SK-N-SH treated with all-trans-retinoic acid at 6 μM for 48 hours (cell line): ENCODE measurements at regions not wholly inside any gene's neighbourhood (a gene's known extent, or its start where the extent isn't known, plus 50 kb on each side); places are given as distances from the start of the nearest gene placed in this dataset.
A peak's percentile ranks its signal among the peaks of the same experiment; 100 is the strongest.

Source experiments
- ARNTL ChIP-seq: fragments of 450-650 bp; formaldehyde crosslinking; IDR thresholded peaks from 2 replicates; pipeline ENCODE4 v1.5.0; 2020; ENCODE audit warnings: low read depth, mild to moderate bottlenecking, moderate library complexity, borderline replicate concordance
- BACH2 ChIP-seq: fragments of 250-450 bp; sonication (Bioruptor Pico); IDR thresholded peaks from 2 replicates; pipeline ENCODE4 v1.9.0; 2021; ENCODE audit warnings: mild to moderate bottlenecking, borderline replicate concordance
- CREB5 ChIP-seq: fragments of 250-450 bp; sonication (Bioruptor Pico); IDR thresholded peaks from 2 replicates; pipeline ENCODE4 v1.5.1; 2020; ENCODE audit warnings: low read depth, mild to moderate bottlenecking, moderate library complexity
- CSDC2 ChIP-seq: fragments of 250-450 bp; sonication (Bioruptor Pico); IDR thresholded peaks from 2 replicates; pipeline ENCODE4 v1.5.0; 2020; ENCODE audit warnings: mild to moderate bottlenecking, moderate library complexity
- ESRRG ChIP-seq: fragments of 250-450 bp; sonication (Bioruptor Pico); IDR thresholded peaks from 2 replicates; pipeline ENCODE4 v1.6.1; 2021; ENCODE audit warnings: mild to moderate bottlenecking
- OSR1 ChIP-seq: fragments of 250-450 bp; sonication (Bioruptor Pico); IDR thresholded peaks from 2 replicates; pipeline ENCODE4 v1.8.0; 2022; ENCODE audit warnings: moderate library complexity, mild to moderate bottlenecking, inconsistent platforms
- PATZ1 ChIP-seq: fragments of 250-450 bp; sonication (Bioruptor Pico); IDR thresholded peaks from 2 replicates; pipeline ENCODE4 v1.8.0; 2020; ENCODE audit warnings: mild to moderate bottlenecking, moderate library complexity, borderline replicate concordance
- POU6F1 ChIP-seq: fragments of 250-450 bp; sonication (Bioruptor Pico); IDR thresholded peaks from 2 replicates; pipeline ENCODE4 v1.8.0; 2021; ENCODE audit warnings: low read depth, mild to moderate bottlenecking, moderate library complexity, borderline replicate concordance
- RARB ChIP-seq: fragments of 250-450 bp; sonication (Bioruptor Pico); IDR thresholded peaks from 2 replicates; pipeline ENCODE4 v1.8.0; 2021; ENCODE audit warnings: mild to moderate bottlenecking, moderate library complexity
- TOX ChIP-seq: fragments of 250-450 bp; sonication (Bioruptor Pico); IDR thresholded peaks from 2 replicates; pipeline ENCODE4 v1.8.0; 2021; ENCODE audit warnings: mild to moderate bottlenecking, moderate library complexity, borderline replicate concordance
- ZC3H10 ChIP-seq: fragments of 250-450 bp; sonication (Bioruptor Pico); IDR thresholded peaks from 2 replicates; pipeline ENCODE4 v1.5.1; 2021; ENCODE audit warnings: mild to moderate bottlenecking, moderate library complexity
- ZFP3 ChIP-seq: fragments of 250-450 bp; sonication (Bioruptor Pico); IDR thresholded peaks from 2 replicates; pipeline ENCODE4 v1.5.0; 2020; ENCODE audit warnings: mild to moderate bottlenecking, moderate library complexity
- ZFP30 ChIP-seq: fragments of 450-650 bp; formaldehyde crosslinking; IDR thresholded peaks from 2 replicates; pipeline ENCODE4 v1.5.0; 2022; ENCODE audit warnings: mild to moderate bottlenecking, moderate library complexity
- ZNF70 ChIP-seq: fragments of 450-650 bp; formaldehyde crosslinking; IDR thresholded peaks from 2 replicates; pipeline ENCODE4 v1.5.0; 2020; ENCODE audit warnings: mild to moderate bottlenecking, moderate library complexity

GRCh38 chr10:94194256-94194655 is 168.5 kb downstream of the NOC3L start:
- TF ChIP-seq CSDC2 (CRISPR knock-in tag): no peak
- no peak for TF ChIP-seq RARB (CRISPR knock-in tag)
- TF ChIP-seq ZNF70: no peak
- TF ChIP-seq POU6F1: no peak
- TF ChIP-seq OSR1: no peak
- TF ChIP-seq ZFP3: 0 out of 2 replicates have a peak, but pooled peaks have one; percentile 53
- TF ChIP-seq ZC3H10 (CRISPR knock-in tag): no peak
- TF ChIP-seq PATZ1 (CRISPR knock-in tag): no peak
- TF ChIP-seq ESRRG (CRISPR knock-in tag): no peak
- TF ChIP-seq TOX (CRISPR knock-in tag): no peak
- no peak for TF ChIP-seq ARNTL
- TF ChIP-seq ZFP30 (CRISPR knock-in tag): no peak
- no peak for TF ChIP-seq CREB5 (CRISPR knock-in tag)
- no peak for TF ChIP-seq BACH2
